ENCODE measurements at regions not wholly inside any gene's neighbourhood (a gene's known extent, or its start where the extent isn't known, plus 50 kb on each side); places are given as distances from the start of the nearest gene placed in this dataset.

- Histone ChIP-seq H3K36me3 (no peaks in the 10 kb centered on the region), H3K27ac (no peak overlapping the region), H3K4me3 (ENCODE audit: low read depth, low read length) (no peak overlapping the region), H3K9me3 (ENCODE audit: severe bottlenecking) (no peaks in the 10 kb centered on the region), H3K27me3 (ENCODE audit: insufficient read depth, low read depth, severe bottlenecking) (no peaks in the 10 kb centered on the region)
- DNase-seq: no peak
- no peak for TF ChIP-seq CTCF (IDR thresholded peaks at IDR 0.05; ENCODE audit: low read depth, low read length)
Observed at GRCh38 chr1:57725318-57725717, 301.5 kb upstream of the DAB1 start.

GRCh38 chr1:57724535-57724934 is 300.7 kb upstream of the DAB1 start:
- Histone ChIP-seq H3K9me3 (ENCODE audit: severe bottlenecking) (no peaks in the 10 kb centered on the region), H3K27ac (no peak overlapping the region), H3K36me3 (no peaks in the 10 kb centered on the region), H3K4me3 (ENCODE audit: low read depth, low read length) (no peak overlapping the region), H3K27me3 (ENCODE audit: insufficient read depth, low read depth, severe bottlenecking) (no peaks in the 10 kb centered on the region)
- DNase-seq: no peak
- no peak for TF ChIP-seq CTCF (IDR thresholded peaks at IDR 0.05; ENCODE audit: low read depth, low read length)

GRCh38 chr1:57722285-57722978 is 298.6 kb upstream of the DAB1 start:
- H3K27me3 ChIP-seq (ENCODE audit: insufficient read depth, low read depth, severe bottlenecking): no peaks in the 10 kb centered on the region
- no peaks in the 10 kb centered on the region for H3K9me3 ChIP-seq (ENCODE audit: severe bottlenecking)
- H3K27ac ChIP-seq: no peak overlapping the region
- no peak overlapping the region for H3K4me3 ChIP-seq (ENCODE audit: low read depth, low read length)
- no peak for TF ChIP-seq CTCF (IDR thresholded peaks at IDR 0.05; ENCODE audit: low read depth, low read length)
- H3K36me3 ChIP-seq: no peaks in the 10 kb centered on the region
- DNase-seq: no peak

GRCh38 chr1:57721001-57721400 is 297.1 kb upstream of the DAB1 start:
- no peak for DNase-seq
- Histone ChIP-seq H3K4me3 (ENCODE audit: low read depth, low read length) (no peak overlapping the region), H3K9me3 (ENCODE audit: severe bottlenecking) (no peaks in the 10 kb centered on the region), H3K36me3 (no peaks in the 10 kb centered on the region), H3K27me3 (ENCODE audit: insufficient read depth, low read depth, severe bottlenecking) (no peaks in the 10 kb centered on the region), H3K27ac (no peak overlapping the region)
- no peak for TF ChIP-seq CTCF (IDR thresholded peaks at IDR 0.05; ENCODE audit: low read depth, low read length)

GRCh38 chr1:57719274-57719673 is 295.4 kb upstream of the DAB1 start:
- no peak overlapping the region for H3K27ac ChIP-seq
- no peaks in the 10 kb centered on the region for H3K27me3 ChIP-seq (ENCODE audit: insufficient read depth, low read depth, severe bottlenecking)
- no peaks in the 10 kb centered on the region for H3K36me3 ChIP-seq
- DNase-seq: no peak
- TF ChIP-seq CTCF (IDR thresholded peaks at IDR 0.05; ENCODE audit: low read depth, low read length): no peak
- H3K9me3 ChIP-seq (ENCODE audit: severe bottlenecking): no peaks in the 10 kb centered on the region
- H3K4me3 ChIP-seq (ENCODE audit: low read depth, low read length): no peak overlapping the region

- no peaks in the 10 kb centered on the region for H3K9me3 ChIP-seq (ENCODE audit: severe bottlenecking)
- no peaks in the 10 kb centered on the region for H3K36me3 ChIP-seq
- no peak for DNase-seq
- no peak for TF ChIP-seq CTCF (IDR thresholded peaks at IDR 0.05; ENCODE audit: low read depth, low read length)
- H3K4me3 ChIP-seq (ENCODE audit: low read depth, low read length): no peak overlapping the region
- H3K27ac ChIP-seq: no peak overlapping the region
- no peaks in the 10 kb centered on the region for H3K27me3 ChIP-seq (ENCODE audit: insufficient read depth, low read depth, severe bottlenecking)
Observed at GRCh38 chr1:57713501-57713900, 289.6 kb upstream of the DAB1 start.
